ENCODE measurements at regions not wholly inside any gene's neighbourhood (a gene's known extent, or its start where the extent isn't known, plus 50 kb on each side); places are given as distances from the start of the nearest gene placed in this dataset.
"Not testable (repeated sequence)": the region's sequence is repeated elsewhere in the genome, so short reads cannot be mapped to it uniquely, and the experiment has no call there.

GRCh38 chr1:121582898-121583297 is 398.1 kb downstream of the SRGAP2C start:
- TF ChIP-seq, protein P1, sequence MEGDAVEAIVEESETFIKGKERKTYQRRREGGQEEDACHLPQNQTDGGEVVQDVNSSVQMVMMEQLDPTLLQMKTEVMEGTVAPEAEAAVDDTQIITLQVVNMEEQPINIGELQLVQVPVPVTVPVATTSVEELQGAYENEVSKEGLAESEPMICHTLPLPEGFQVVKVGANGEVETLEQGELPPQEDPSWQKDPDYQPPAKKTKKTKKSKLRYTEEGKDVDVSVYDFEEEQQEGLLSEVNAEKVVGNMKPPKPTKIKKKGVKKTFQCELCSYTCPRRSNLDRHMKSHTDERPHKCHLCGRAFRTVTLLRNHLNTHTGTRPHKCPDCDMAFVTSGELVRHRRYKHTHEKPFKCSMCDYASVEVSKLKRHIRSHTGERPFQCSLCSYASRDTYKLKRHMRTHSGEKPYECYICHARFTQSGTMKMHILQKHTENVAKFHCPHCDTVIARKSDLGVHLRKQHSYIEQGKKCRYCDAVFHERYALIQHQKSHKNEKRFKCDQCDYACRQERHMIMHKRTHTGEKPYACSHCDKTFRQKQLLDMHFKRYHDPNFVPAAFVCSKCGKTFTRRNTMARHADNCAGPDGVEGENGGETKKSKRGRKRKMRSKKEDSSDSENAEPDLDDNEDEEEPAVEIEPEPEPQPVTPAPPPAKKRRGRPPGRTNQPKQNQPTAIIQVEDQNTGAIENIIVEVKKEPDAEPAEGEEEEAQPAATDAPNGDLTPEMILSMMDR (IDR thresholded peaks at IDR 0.05) = not testable (repeated sequence)
- not testable (repeated sequence) for TF ChIP-seq ZNF232 (CRISPR knock-in tag; IDR thresholded peaks at IDR 0.05); CREB1 (CRISPR knock-in tag; IDR thresholded peaks at IDR 0.05); ZBTB21 (CRISPR knock-in tag; IDR thresholded peaks at IDR 0.05; ENCODE audit: borderline replicate concordance); TP53 (CRISPR knock-in tag; IDR thresholded peaks at IDR 0.05)
- TF ChIP-seq, protein P2, sequence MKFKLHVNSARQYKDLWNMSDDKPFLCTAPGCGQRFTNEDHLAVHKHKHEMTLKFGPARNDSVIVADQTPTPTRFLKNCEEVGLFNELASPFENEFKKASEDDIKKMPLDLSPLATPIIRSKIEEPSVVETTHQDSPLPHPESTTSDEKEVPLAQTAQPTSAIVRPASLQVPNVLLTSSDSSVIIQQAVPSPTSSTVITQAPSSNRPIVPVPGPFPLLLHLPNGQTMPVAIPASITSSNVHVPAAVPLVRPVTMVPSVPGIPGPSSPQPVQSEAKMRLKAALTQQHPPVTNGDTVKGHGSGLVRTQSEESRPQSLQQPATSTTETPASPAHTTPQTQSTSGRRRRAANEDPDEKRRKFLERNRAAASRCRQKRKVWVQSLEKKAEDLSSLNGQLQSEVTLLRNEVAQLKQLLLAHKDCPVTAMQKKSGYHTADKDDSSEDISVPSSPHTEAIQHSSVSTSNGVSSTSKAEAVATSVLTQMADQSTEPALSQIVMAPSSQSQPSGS (CRISPR knock-in tag; IDR thresholded peaks at IDR 0.05; ENCODE audit: borderline replicate concordance, low read depth) = not testable (repeated sequence)
